Mesenchymal stem cell (in vitro differentiated cells and primary cell): ENCODE measurements at regions not wholly inside any gene's neighbourhood (a gene's known extent, or its start where the extent isn't known, plus 50 kb on each side); places are given as distances from the start of the nearest gene placed in this dataset.
A peak's percentile ranks its signal among the peaks of the same experiment; 100 is the strongest.

Experiments
- DNase-seq: peaks from one replicate; pipeline ENCODE4 v3.0.0-alpha.2; 2013
- H2AFZ ChIP-seq: one replicate; pipeline ENCODE4 v1.6.1; 2013; ENCODE audit warnings: low read depth, mild to moderate bottlenecking, control low read depth, inconsistent platforms, low read length, moderate library complexity
- H2AK5ac ChIP-seq: 2 replicates; pipeline ENCODE4 v1.6.1; 2013; ENCODE audit warnings: low read length, moderate library complexity, mild to moderate bottlenecking, inconsistent platforms; ENCODE audit not compliant: severe bottlenecking
- H2BK120ac ChIP-seq: one replicate; pipeline ENCODE4 v1.6.1; 2013; ENCODE audit warnings: low read depth, mild to moderate bottlenecking, inconsistent platforms, low read length, moderate library complexity
- H2BK12ac ChIP-seq, 2 experiments: one replicate each; pipeline ENCODE4 v1.6.1; 2013; ENCODE audit warnings: inconsistent platforms in 2 of 2, low read length in 2 of 2, mild to moderate bottlenecking in 2 of 2, moderate library complexity in 2 of 2, control low read depth in 1 of 2
- H2BK15ac ChIP-seq: one replicate; pipeline ENCODE4 v1.6.1; 2013; ENCODE audit warnings: mild to moderate bottlenecking, low read depth, inconsistent platforms; ENCODE audit not compliant: poor library complexity, severe bottlenecking
- H2BK5ac ChIP-seq: 2 replicates; pipeline ENCODE4 v1.6.1; 2013; ENCODE audit warnings: low read depth, mild to moderate bottlenecking, low read length, control low read depth, inconsistent platforms; ENCODE audit not compliant: poor library complexity, severe bottlenecking
- H3K14ac ChIP-seq, 2 experiments: one replicate each; pipeline ENCODE4 v1.6.1; 2013; ENCODE audit warnings: inconsistent platforms in 2 of 2, low read length in 2 of 2, control low read depth in 1 of 2, mild to moderate bottlenecking in 1 of 2, moderate library complexity in 1 of 2
- H3K18ac ChIP-seq, 2 experiments: one replicate each; pipeline ENCODE4 v1.6.1; 2013; ENCODE audit warnings: inconsistent platforms in 2 of 2, low read length in 2 of 2, control low read depth in 1 of 2, low read depth in 1 of 2, mild to moderate bottlenecking in 1 of 2
- H3K23ac ChIP-seq, 2 experiments: one replicate each; pipeline ENCODE4 v1.6.1; 2013; ENCODE audit warnings: inconsistent platforms in 2 of 2, low read length in 2 of 2, mild to moderate bottlenecking in 2 of 2, moderate library complexity in 2 of 2, control low read depth in 1 of 2
- H3K27ac ChIP-seq: 2 replicates; pipeline ENCODE4 v1.5.1; 2013; ENCODE audit warnings: mild to moderate bottlenecking, moderate library complexity, low read length, control low read depth, inconsistent platforms; ENCODE audit not compliant: poor library complexity, severe bottlenecking
- H3K27me3 ChIP-seq, 2 experiments: 2 replicates each; pipeline versions ENCODE4 v1.6.1 to v1.7.0; 2013; ENCODE audit warnings: low read length in 2 of 2, mild to moderate bottlenecking in 2 of 2, moderate library complexity in 2 of 2, control low read depth in 1 of 2, inconsistent platforms in 1 of 2; ENCODE audit not compliant: control insufficient read depth in 1 of 2, insufficient read depth in 1 of 2
- H3K36me3 ChIP-seq, 2 experiments: 2 replicates each; pipeline versions ENCODE4 v1.6.1 to v1.7.0; 2013; ENCODE audit warnings: low read length in 2 of 2, control low read depth in 1 of 2, inconsistent platforms in 1 of 2, low read depth in 1 of 2, mild to moderate bottlenecking in 1 of 2; ENCODE audit not compliant: insufficient read depth in 2 of 2, control insufficient read depth in 1 of 2
- H3K4ac ChIP-seq, 2 experiments: one replicate each; pipeline ENCODE4 v1.6.1; 2013; ENCODE audit warnings: inconsistent platforms in 2 of 2, low read length in 2 of 2, mild to moderate bottlenecking in 2 of 2, moderate library complexity in 2 of 2, control low read depth in 1 of 2, low read depth in 1 of 2
- H3K4me1 ChIP-seq: 2 replicates; pipeline ENCODE4 v1.6.1; 2013; ENCODE audit warnings: low read depth, low read length, control low read depth; ENCODE audit not compliant: control insufficient read depth, insufficient read depth
- H3K4me2 ChIP-seq: 2 replicates; pipeline ENCODE4 v1.6.1; 2013; ENCODE audit warnings: low read length, mild to moderate bottlenecking, inconsistent platforms; ENCODE audit not compliant: poor library complexity, severe bottlenecking
- H3K4me3 ChIP-seq, 2 experiments: 2 replicates each; pipeline versions ENCODE4 v1.5.1 to v1.7.0; 2013; ENCODE audit warnings: low read length in 2 of 2, mild to moderate bottlenecking in 2 of 2, control low read depth in 1 of 2, low read depth in 1 of 2; ENCODE audit not compliant: insufficient read depth in 1 of 2
- H3K79me1 ChIP-seq: replicated peaks from 2 replicates; pipeline ENCODE4 v1.6.1; 2013; ENCODE audit warnings: mild to moderate bottlenecking, control low read depth, low read length, inconsistent platforms; ENCODE audit not compliant: poor library complexity, severe bottlenecking
- H3K9ac ChIP-seq: 2 replicates; pipeline ENCODE4 v1.7.0; 2013; ENCODE audit warnings: mild to moderate bottlenecking, low read length, moderate library complexity
- H3K9me3 ChIP-seq: 2 replicates; pipeline ENCODE4 v1.7.0; 2013; ENCODE audit warnings: mild to moderate bottlenecking, low read length; ENCODE audit not compliant: control insufficient read depth
- H4K8ac ChIP-seq: one replicate; pipeline ENCODE4 v1.6.1; 2013; ENCODE audit warnings: inconsistent platforms, mild to moderate bottlenecking, low read length, moderate library complexity
- H4K91ac ChIP-seq: one replicate; pipeline ENCODE4 v1.6.1; 2013; ENCODE audit warnings: mild to moderate bottlenecking, low read length, inconsistent platforms
- WGBS: methylation state at CpG from one replicate; pipeline ENCODE4 v1.1.7; 2013; ENCODE audit warnings: mixed read lengths; 5-methylcytosine and 5-hydroxymethylcytosine counted together

DNA sequence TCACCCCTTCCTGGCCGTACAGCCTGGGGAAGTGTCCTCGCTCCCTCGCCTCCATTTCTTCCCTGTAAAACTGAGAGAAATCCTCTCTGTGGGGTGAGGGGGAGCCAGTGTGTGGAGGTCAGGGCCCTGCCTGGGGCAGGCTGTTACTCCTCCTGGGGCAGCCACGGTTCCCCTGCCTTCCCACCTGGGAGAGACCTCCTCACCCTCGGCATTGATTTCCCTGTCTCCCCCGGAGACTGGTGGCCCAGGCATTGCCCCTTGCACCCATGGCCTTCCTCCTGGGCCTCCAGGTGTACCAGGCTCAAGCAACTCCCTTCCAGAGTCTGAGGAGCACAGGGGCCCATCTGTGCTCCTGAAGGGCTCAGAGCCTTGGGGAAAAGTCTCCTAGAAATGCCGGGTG lies 75.6 kb upstream of the RNU6ATAC start:
- 82% methylated on average over 6 of the region's 7 CpGs for WGBS
- no peaks in the 10 kb centered on the region for H3K9me3 ChIP-seq

DNA sequence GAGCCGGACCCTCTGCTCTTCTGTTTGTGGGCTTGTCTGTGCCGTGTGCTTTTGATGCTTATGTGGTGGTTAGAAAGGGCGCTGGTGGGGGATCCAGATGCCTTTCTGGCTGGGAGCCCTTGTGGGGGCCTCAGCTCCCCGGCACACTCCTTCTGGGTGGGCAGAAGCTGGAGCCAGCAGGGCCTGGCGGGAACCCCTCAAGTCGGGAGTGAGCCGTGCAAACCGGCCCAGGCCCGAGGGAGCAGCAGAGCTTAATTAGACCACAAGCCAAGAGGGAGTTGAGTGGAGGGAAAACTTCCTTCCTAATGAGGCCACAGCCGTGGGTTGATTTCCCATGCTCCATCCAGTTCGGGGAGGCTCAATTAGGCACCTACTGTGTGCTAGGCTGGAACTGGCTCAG lies 76.0 kb upstream of the RNU6ATAC start:
- peaks cover 0 to 5% of the 10 kb centered on the region in 2 experiments for H3K36me3 ChIP-seq
- no peaks in the 10 kb centered on the region for H3K4me1 ChIP-seq
- WGBS = 88% methylated on average over 11 of the region's 11 CpGs
- H3K27me3 ChIP-seq = peaks cover 30 to 55% of the 10 kb centered on the region in 2 experiments
- no peak overlapping the region for H3K4me3 ChIP-seq
- H2BK120ac ChIP-seq = no peak overlapping the region
- no peaks in the 10 kb centered on the region for H3K79me1 ChIP-seq
- H2AK5ac ChIP-seq = no peak overlapping the region
- no peak overlapping the region for H4K8ac ChIP-seq
- no peak overlapping the region for H3K4me2 ChIP-seq
- no peak overlapping the region for H2BK5ac ChIP-seq
- no peak overlapping the region for H3K14ac ChIP-seq
- no peak overlapping the region for H3K4ac ChIP-seq
- H2BK12ac ChIP-seq = no peak overlapping the region
- H4K91ac ChIP-seq = no peak overlapping the region
- H3K9me3 ChIP-seq = no peaks in the 10 kb centered on the region
- H2BK15ac ChIP-seq = no peak overlapping the region
- H2AFZ ChIP-seq = no peak overlapping the region
- no peak overlapping the region for H3K18ac ChIP-seq
- DNase-seq = no peak
- H3K27ac ChIP-seq = no peak overlapping the region
- no peak overlapping the region for H3K9ac ChIP-seq
- no peak overlapping the region for H3K23ac ChIP-seq

More for the DNA sequence above, 75.6 kb upstream of the RNU6ATAC start:
- H3K4me3 ChIP-seq = no peak overlapping the region
- H3K27me3 ChIP-seq = peaks cover 28 to 51% of the 10 kb centered on the region in 2 experiments
- no peak overlapping the region for H2BK15ac ChIP-seq
- H3K4ac ChIP-seq = no peak overlapping the region
- H3K4me2 ChIP-seq = no peak overlapping the region
- H2AK5ac ChIP-seq = no peak overlapping the region
- no peak overlapping the region for H3K18ac ChIP-seq
- H4K8ac ChIP-seq = no peak overlapping the region
- H3K36me3 ChIP-seq = peaks cover 0 to 5% of the 10 kb centered on the region in 2 experiments
- H3K23ac ChIP-seq = no peak overlapping the region
- no peak overlapping the region for H2BK120ac ChIP-seq
- H3K79me1 ChIP-seq = no peaks in the 10 kb centered on the region
- no peak overlapping the region for H4K91ac ChIP-seq
- no peak overlapping the region for H3K14ac ChIP-seq
- no peak overlapping the region for H2BK12ac ChIP-seq
- no peak overlapping the region for H3K27ac ChIP-seq
- no peak overlapping the region for H2BK5ac ChIP-seq
- no peak for DNase-seq
- no peak overlapping the region for H3K9ac ChIP-seq
- no peak overlapping the region for H2AFZ ChIP-seq
- no peaks in the 10 kb centered on the region for H3K4me1 ChIP-seq

DNA sequence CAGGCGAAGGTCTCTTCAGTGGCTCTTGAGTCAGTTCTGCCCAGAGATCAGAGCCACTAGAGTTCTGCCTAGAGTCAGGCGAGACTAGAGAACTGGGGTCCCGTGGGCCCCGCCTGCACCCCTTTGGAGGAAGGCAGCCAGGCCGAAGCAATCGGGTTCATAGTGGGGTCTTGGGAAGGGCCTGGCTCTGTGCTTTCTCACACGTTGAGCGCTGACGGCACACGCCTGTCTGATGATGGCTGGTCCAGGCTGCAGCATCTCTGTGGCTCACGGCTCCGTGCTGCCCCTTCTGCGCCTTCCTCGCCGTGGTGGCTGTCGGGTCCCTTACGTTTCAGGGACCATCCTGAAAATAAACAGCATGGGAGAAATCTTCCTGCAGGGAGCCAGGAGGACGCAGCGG lies 78.3 kb upstream of the RNU6ATAC start:
- Histone ChIP-seq H3K9me3 (peaks cover 17% of the 10 kb centered on the region), H4K91ac (no peak overlapping the region), H3K18ac (no peak overlapping the region), H2BK120ac (no peak overlapping the region), H2BK12ac (no peak overlapping the region), H3K14ac (no peak overlapping the region), H3K4me2 (no peak overlapping the region), H3K4ac (no peak overlapping the region), H2BK5ac (no peak overlapping the region), H3K4me1 (no peaks in the 10 kb centered on the region), H3K79me1 (no peaks in the 10 kb centered on the region), H3K27ac (no peak overlapping the region), H2AFZ (no peak overlapping the region), H3K9ac (no peak overlapping the region), H2BK15ac (no peak overlapping the region), H2AK5ac (no peak overlapping the region), H3K27me3 (peaks cover 30 to 57% of the 10 kb centered on the region in 2 experiments), H3K4me3 (no peak overlapping the region), H4K8ac (no peak overlapping the region), H3K23ac (peak overlapping the region in 1 of 2 experiments; percentile 76), H3K36me3 (peaks cover 0 to 5% of the 10 kb centered on the region in 2 experiments)
- WGBS = 86% methylated on average over 19 of the region's 19 CpGs
- no peak for DNase-seq

DNA sequence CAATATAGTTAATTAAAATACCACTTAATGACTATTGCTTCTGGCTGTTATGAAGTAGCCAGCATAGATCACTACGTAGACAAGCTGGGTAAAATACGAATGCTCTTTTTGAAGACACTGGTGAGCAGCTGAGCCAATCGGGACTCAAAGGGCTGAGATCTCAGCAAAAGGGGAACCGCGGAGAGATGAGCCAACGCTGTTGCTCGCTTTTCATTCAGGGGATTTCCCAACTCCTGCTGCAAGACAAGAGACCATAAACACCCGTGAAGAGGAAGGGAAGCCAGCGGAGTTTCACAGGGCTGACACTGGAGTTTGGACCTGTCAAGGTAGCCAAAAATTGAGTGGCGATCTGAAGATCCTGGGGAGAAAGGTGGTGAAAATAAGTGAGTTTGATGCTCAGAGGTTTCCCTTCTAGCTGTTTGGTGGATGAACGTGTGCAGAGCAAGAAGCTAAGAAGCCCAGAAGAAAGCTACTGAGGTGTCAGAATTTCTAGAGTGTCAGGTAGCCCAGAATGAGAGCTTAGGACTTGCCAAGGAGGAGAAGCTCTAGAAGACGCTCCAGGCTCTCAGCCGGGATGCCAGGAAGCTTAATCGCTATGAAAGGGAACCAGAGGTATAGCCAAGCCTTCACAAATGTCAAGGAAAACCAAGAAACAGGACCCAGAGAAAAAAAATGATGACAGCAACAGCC lies 79.6 kb upstream of the RNU6ATAC start:
- Histone ChIP-seq H3K4me1 (no peaks in the 10 kb centered on the region), H3K23ac (no peak overlapping the region), H2BK15ac (no peak overlapping the region), H3K4ac (no peak overlapping the region), H2AFZ (no peak overlapping the region), H3K79me1 (no peaks in the 10 kb centered on the region), H3K18ac (no peak overlapping the region), H3K9me3 (peaks cover 29% of the 10 kb centered on the region), H4K8ac (no peak overlapping the region), H2AK5ac (no peak overlapping the region), H2BK12ac (no peak overlapping the region), H2BK5ac (no peak overlapping the region), H4K91ac (no peak overlapping the region), H2BK120ac (no peak overlapping the region), H3K4me2 (no peak overlapping the region), H3K9ac (peak overlapping the region; percentile 38), H3K4me3 (peak overlapping the region in 1 of 2 experiments; percentile 39), H3K14ac (no peak overlapping the region), H3K27ac (no peak overlapping the region), H3K27me3 (peaks cover 30 to 57% of the 10 kb centered on the region in 2 experiments), H3K36me3 (peaks cover 0 to 5% of the 10 kb centered on the region in 2 experiments)
- 77% methylated on average over 14 of the region's 14 CpGs for WGBS
- DNase-seq = peak; percentile 58
